ENCODE measurements at regions not wholly inside any gene's neighbourhood (a gene's known extent, or its start where the extent isn't known, plus 50 kb on each side); places are given as distances from the start of the nearest gene placed in this dataset.
A peak's percentile ranks its signal among the peaks of the same experiment; 100 is the strongest.
"Not testable (repeated sequence)": the region's sequence is repeated elsewhere in the genome, so short reads cannot be mapped to it uniquely, and the experiment has no call there.

- no peak for DNase-seq
Measured at GRCh38 chr2:167675906-167676305, 571.5 kb downstream of the STK39 start.

- DNase-seq, result no peak
Measured at GRCh38 chr2:167670588-167670987, 576.8 kb downstream of the STK39 start.

DNA sequence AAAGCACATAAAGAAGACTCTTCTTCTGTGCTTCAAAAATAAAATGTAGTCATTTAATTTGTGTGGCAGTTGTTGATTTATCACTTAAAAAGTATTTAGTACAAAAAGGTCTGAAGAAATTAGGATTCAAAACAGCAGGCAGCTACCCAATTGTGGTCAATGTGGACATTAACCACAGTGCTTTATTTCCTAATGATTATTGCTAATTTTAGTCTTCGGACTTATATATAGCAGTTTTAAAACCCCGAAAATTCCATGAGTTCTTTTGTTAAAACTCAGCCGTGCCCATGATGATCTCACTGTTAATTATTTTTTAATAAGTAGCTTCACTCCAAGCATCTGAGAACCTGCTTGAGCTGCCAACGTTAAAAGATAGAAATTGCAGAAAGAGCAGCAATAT lies 594.3 kb downstream of the STK39 start:
- DNase-seq, result no peak

DNA sequence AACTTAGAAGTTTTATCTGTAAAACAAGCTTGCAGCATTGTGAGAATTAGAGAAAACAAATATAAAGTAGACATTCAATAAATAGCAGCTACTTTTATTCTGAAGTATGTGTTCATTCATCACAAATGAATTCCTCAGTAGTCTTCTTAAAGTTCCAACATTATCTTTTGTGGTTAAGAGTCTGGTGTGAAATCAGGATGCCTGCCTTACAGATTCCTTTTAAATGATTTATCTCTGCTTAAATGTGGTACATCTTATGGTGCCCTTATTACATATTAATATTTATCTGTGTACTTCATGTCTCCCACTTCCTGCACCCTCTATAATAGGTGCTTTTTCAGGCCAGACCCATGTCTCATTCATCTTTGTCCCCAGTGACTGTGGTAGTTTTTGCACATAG lies 595.0 kb downstream of the STK39 start:
- no peak for DNase-seq

DNA sequence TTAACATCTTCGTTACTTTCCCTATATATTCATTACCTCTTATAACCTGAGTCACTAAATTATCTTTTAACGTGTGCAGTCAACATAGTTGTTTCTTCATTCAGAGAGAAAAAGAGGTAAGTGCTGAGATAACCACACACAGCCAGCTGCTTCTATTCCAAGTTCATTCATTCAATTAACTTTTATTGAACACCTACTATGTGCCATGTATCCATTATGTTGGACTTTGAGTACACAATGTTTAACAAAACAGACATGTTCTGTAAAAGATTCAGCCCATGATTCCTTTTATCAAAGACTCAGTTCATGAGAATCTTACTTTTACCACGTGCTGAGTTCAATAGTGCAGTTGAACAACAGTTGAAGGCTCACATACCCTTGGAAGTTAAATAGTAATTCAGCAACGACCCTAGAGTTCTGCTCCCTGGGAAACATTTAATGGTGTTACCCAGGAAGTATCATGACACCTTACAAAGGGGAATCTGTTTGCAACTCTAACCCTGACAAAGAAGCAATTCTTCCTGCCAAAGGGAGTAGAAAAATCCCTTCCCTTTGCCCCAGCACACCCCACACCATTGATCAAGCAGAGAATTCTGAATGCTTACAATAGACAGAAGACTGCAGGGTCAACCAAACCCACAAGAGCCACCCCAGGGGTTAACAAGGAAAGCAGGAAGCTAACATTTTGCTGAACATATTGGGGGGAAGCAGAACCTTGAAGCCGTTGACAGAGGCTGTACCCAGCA lies 595.8 kb downstream of the STK39 start:
- DNase-seq, result no peak

DNA sequence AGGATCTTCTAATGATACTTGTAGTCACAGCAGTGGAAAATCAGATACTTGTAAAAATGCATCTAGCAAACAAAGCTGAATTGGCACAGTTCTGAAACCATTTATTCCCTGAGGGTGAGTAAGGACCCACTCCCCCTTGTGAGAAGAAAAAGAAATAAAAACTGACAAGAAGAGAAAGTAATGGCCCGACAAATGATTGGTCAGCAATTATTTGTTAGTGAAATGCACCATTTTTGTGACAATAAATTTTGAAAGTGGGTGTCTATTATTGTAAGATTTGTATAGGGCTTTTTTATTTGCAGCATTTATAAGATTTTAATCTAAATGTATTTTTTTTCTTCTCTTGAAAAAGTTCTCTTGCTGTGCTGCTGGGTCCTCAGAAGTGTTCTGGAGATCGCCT lies 600.8 kb downstream of the STK39 start:
- DNase-seq, result no peak

GRCh38 chr2:167640096-167640495 lies 607.3 kb downstream of the STK39 start:
- no peak for DNase-seq

GRCh38 chr2:167637741-167638140 lies 609.7 kb downstream of the STK39 start:
- DNase-seq, result no peak

GRCh38 chr2:167632271-167632670 lies 615.1 kb downstream of the STK39 start:
- not testable (repeated sequence) for DNase-seq

- DNase-seq, result no peak
Measured at GRCh38 chr2:167626961-167627360, 620.4 kb downstream of the STK39 start.

GRCh38 chr2:167626301-167626700 lies 621.1 kb downstream of the STK39 start:
- no peak for DNase-seq

- no peak for DNase-seq
Measured at GRCh38 chr2:167616997-167617396, 630.4 kb downstream of the STK39 start.

GRCh38 chr2:167613471-167613870 lies 633.9 kb downstream of the STK39 start:
- DNase-seq, result no peak

DNA sequence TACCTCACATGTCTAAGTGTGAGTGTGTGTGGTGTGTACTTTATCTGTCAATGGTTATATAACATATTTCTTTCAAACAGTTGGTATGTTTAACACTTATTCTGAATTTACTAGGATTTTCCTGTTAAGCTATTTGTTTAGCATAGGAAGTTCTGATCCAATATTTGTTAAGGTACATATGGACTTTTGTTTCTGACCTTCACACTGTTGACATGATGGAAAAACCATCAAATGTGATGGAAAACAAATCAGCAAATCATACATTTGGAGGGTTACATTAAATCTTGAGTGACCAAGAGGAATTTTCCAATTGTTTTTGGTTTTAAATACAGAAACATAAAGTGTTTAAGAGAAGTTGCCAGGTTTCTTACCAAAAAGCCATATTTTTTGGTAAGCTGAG lies 638.9 kb downstream of the STK39 start:
- no peak for DNase-seq

- DNase-seq, result no peak
Measured at GRCh38 chr2:167607731-167608130, 639.7 kb downstream of the STK39 start.

DNA sequence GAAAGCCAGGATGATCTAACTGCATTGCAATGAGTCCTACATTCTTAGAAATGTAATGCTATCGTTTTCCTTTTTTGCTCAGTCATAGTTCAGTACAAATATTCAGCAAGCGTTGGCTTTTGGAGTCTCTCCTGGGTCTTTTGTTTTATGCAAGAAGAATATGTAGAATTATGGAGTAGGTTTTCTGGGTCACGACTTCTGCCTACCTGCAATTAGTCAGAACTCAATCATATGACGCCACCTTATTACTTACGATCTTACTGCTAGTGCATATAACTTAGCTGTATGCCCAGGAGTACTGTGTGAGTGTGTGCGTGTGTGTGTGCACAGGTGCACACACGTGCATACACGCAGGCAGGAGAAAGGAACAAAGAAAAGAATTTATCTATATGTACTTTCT lies 640.2 kb downstream of the STK39 start:
- no peak for DNase-seq

DNA sequence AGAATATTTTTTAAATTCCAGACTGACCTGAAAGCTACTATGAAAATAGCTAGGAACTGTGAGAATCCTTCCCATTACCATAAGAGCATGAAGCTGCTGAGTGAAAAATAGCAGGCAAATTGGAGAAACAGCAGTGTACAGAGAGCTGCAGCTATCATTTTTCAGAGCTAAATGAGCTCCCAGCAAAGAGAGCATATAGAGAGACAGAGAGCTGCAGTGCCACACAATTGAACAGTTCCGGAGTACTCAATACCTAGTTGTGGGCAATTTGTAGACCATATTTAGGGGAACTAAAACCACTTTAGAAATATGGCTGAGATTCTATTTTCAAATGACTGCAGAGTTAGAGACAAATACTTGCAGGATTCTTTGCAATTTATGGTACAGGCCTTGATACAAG lies 645.3 kb downstream of the STK39 start:
- no peak for DNase-seq

DNA sequence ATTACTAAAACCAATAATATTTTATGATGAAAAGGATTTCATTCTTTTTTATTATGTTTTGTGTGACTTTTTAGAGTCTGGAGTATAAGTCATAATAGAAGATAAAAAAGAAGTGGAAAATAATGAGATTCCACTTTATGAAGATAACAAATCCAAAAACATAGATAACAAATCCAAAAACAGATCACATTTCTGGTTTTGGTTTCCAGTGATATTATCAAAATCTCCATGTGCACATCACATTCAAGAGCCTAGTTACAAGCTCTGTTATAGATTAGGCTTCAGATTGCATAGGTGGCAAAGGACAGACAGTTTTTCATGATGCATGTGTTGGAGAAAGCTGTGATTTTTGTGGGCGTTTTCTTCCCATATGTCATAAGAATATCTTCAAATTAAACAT lies 648.2 kb downstream of the STK39 start:
- DNase-seq, result no peak

GRCh38 chr2:167595839-167596471 lies 651.4 kb downstream of the STK39 start:
- DNase-seq, result no peak

DNA sequence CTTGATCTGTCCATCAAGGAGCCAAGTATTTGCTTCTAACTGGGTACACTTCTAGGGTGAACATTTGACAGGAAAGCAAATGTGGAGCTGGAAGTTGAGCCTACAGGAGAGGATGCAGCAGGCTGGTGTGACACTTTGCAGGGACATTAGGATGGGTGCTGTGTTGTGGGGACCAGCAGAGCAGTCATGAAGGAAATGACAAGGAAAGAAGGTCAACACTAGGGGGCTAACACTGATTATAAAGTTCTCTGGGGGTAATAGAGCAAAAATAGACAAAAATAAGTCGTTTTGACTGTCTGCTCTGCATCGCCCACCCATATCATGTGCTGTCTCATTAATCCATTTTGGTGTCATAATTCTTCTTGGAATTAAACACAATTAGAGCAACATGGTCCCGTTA lies 652.4 kb downstream of the STK39 start:
- DNase-seq, result no peak

DNA sequence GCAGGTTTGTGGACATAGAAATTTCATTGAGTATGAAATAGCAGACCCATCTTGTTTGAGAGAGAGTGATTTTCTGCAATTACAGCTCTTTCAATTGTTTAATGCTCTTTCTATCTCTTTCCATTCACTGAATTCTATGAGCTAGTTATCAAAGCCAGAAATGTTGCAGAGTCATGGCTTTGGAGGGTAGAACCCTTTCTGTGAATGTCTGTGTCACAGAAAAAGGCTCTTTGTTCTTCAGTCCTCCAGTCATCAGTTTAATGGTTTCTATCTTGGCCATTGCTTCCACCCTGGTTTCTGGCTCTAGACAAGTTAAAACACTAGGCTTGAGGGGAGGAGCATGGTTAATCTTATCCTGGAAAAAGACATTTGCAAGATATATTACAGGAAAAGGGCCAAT lies 655.0 kb downstream of the STK39 start:
- DNase-seq, result no peak

GRCh38 chr2:167582619-167583018 lies 664.8 kb downstream of the STK39 start:
- no peak for DNase-seq

DNA sequence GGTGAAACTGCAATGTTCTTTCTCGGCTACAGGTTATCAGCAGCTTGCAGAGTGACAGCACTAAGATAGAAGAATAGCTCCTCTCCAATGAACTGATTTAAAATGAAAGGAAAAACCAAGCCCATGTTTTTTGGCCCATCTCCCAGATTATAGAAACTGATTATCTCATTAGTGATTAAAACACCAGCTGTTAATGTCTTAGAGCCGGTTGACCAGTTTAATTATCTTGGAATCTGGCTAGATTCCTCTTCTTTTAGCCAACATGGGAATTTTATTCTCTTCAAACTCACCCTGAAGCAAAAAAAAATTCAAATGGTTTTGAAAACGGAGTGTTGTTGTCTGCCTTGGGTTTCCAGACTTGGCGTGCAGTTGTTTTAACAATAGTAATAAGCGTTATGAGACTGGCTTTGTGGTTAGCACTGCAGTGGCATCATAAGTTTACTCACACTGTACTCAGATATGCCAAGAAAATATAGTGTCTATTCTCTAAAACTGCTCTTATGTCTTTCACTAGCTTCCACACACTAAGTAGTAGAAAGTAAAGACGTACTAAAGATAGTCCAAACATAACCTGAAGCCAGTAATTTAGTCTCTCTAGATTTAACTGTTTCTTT lies 665.3 kb downstream of the STK39 start:
- DNase-seq, result peak in 1 of 2 experiments; percentile 4

DNA sequence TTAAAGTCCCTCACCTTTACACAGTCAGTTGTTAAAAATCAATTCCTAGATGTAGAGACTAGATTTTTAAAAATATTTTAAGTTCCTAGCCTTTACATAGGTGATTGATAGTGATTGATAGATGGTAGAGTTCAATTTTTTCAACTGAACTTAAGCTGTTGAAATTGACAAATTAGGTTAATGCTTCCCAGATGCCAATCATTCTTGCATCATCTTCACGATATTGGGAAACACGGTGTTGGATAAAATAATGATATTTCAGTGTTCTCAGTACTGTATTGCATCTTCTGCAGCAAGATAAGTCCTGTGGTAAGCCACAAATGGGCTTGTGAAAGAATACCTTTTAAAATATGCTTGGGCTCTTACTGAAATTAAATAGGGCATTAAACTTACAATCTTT lies 667.6 kb downstream of the STK39 start:
- DNase-seq, result no peak
